ENCODE measurements at regions not wholly inside any gene's neighbourhood (a gene's known extent, or its start where the extent isn't known, plus 50 kb on each side); places are given as distances from the start of the nearest gene placed in this dataset.
A peak's percentile ranks its signal among the peaks of the same experiment; 100 is the strongest.

- Mint-ChIP-seq H3K4me1 (no peaks in the 10 kb centered on the region), H3K9me3 (peaks cover 5% of the 10 kb centered on the region), H3K4me3 (no peak overlapping the region), H3K27ac (no peak overlapping the region), H3K36me3 (ENCODE audit: low read depth) (no peaks in the 10 kb centered on the region), H3K27me3 (ENCODE audit: insufficient read depth) (no peaks in the 10 kb centered on the region)
- H3K4me1 ChIP-seq (ENCODE audit: control insufficient read depth, insufficient read depth, low read length) = no peaks in the 10 kb centered on the region
- no peaks in the 10 kb centered on the region for H3K36me3 ChIP-seq (ENCODE audit: control insufficient read depth, insufficient read depth, low read length)
- 90% methylated on average over 1 of the region's 1 CpG; no CpG with 5 or more reads in 1 of the 2 experiments for WGBS, 2 experiments (ENCODE audit: insufficient coverage in 1 of 2, insufficient read length in 1 of 2)
- no peak for DNase-seq
- H3K9ac ChIP-seq (ENCODE audit: extremely low read depth, low read length, poor library complexity, severe bottlenecking) = no peak overlapping the region
- no peak overlapping the region for H3K27ac ChIP-seq (ENCODE audit: low read depth, low read length)
- H3K27me3 ChIP-seq (ENCODE audit: control insufficient read depth, insufficient read depth, low read length, poor library complexity, severe bottlenecking) = no peaks in the 10 kb centered on the region
- H3K9me3 ChIP-seq (ENCODE audit: control insufficient read depth, low read length) = no peaks in the 10 kb centered on the region
- H3K4me3 ChIP-seq (ENCODE audit: low read length) = no peak overlapping the region
- no peak for TF ChIP-seq CTCF (conservative IDR thresholded peaks at IDR 0.05)
Observed at GRCh38 chr14:29494312-29494711, 433.3 kb downstream of the PRKD1 start.

- Histone ChIP-seq H3K27me3 (ENCODE audit: control insufficient read depth, insufficient read depth, low read length, poor library complexity, severe bottlenecking) (no peaks in the 10 kb centered on the region), H3K27ac (ENCODE audit: low read depth, low read length) (no peak overlapping the region), H3K9me3 (ENCODE audit: control insufficient read depth, low read length) (peaks cover 24% of the 10 kb centered on the region), H3K9ac (ENCODE audit: extremely low read depth, low read length, poor library complexity, severe bottlenecking) (no peak overlapping the region), H3K4me3 (ENCODE audit: low read length) (no peak overlapping the region), H3K4me1 (ENCODE audit: control insufficient read depth, insufficient read depth, low read length) (no peaks in the 10 kb centered on the region), H3K36me3 (ENCODE audit: control insufficient read depth, insufficient read depth, low read length) (no peaks in the 10 kb centered on the region)
- no peak for TF ChIP-seq CTCF (conservative IDR thresholded peaks at IDR 0.05)
- no peaks in the 10 kb centered on the region for H3K4me1 Mint-ChIP-seq
- peaks cover 26% of the 10 kb centered on the region for H3K9me3 Mint-ChIP-seq
- H3K27me3 Mint-ChIP-seq (ENCODE audit: insufficient read depth) = no peaks in the 10 kb centered on the region
- no peak overlapping the region for H3K4me3 Mint-ChIP-seq
- no peak for DNase-seq
- peaks cover 2% of the 10 kb centered on the region for H3K36me3 Mint-ChIP-seq (ENCODE audit: low read depth)
- no peak overlapping the region for H3K27ac Mint-ChIP-seq
Observed at GRCh38 chr14:29503903-29504302, 423.7 kb downstream of the PRKD1 start.

GRCh38 chr14:29518335-29518734, 409.3 kb downstream of the PRKD1 start:
- H3K27ac ChIP-seq (ENCODE audit: low read depth, low read length) = no peak overlapping the region
- H3K4me1 ChIP-seq (ENCODE audit: control insufficient read depth, insufficient read depth, low read length) = no peaks in the 10 kb centered on the region
- Mint-ChIP-seq H3K4me1 (no peaks in the 10 kb centered on the region), H3K27me3 (ENCODE audit: insufficient read depth) (peaks cover 2% of the 10 kb centered on the region), H3K4me3 (no peak overlapping the region), H3K9me3 (no peaks in the 10 kb centered on the region), H3K27ac (no peak overlapping the region), H3K36me3 (ENCODE audit: low read depth) (no peaks in the 10 kb centered on the region)
- TF ChIP-seq CTCF (conservative IDR thresholded peaks at IDR 0.05) = peak; percentile 56
- no peak overlapping the region for H3K9ac ChIP-seq (ENCODE audit: extremely low read depth, low read length, poor library complexity, severe bottlenecking)
- H3K9me3 ChIP-seq (ENCODE audit: control insufficient read depth, low read length) = no peaks in the 10 kb centered on the region
- WGBS, 2 experiments (ENCODE audit: insufficient coverage in 1 of 2, insufficient read length in 1 of 2) = 57 to 80% methylated on average over 1 to 2 of the region's 2 CpGs
- no peaks in the 10 kb centered on the region for H3K36me3 ChIP-seq (ENCODE audit: control insufficient read depth, insufficient read depth, low read length)
- no peak overlapping the region for H3K4me3 ChIP-seq (ENCODE audit: low read length)
- DNase-seq = no peak
- H3K27me3 ChIP-seq (ENCODE audit: control insufficient read depth, insufficient read depth, low read length, poor library complexity, severe bottlenecking) = no peaks in the 10 kb centered on the region
